NCI-H128 (cell line): ENCODE measurements at regions not wholly inside any gene's neighbourhood (a gene's known extent, or its start where the extent isn't known, plus 50 kb on each side); places are given as distances from the start of the nearest gene placed in this dataset.

Source experiments
- DNase-seq: peaks from one replicate; lab custom pipeline; 2025; ENCODE audit not compliant: unreplicated experiment; lab: John Stamatoyannopoulos, UW

DNA sequence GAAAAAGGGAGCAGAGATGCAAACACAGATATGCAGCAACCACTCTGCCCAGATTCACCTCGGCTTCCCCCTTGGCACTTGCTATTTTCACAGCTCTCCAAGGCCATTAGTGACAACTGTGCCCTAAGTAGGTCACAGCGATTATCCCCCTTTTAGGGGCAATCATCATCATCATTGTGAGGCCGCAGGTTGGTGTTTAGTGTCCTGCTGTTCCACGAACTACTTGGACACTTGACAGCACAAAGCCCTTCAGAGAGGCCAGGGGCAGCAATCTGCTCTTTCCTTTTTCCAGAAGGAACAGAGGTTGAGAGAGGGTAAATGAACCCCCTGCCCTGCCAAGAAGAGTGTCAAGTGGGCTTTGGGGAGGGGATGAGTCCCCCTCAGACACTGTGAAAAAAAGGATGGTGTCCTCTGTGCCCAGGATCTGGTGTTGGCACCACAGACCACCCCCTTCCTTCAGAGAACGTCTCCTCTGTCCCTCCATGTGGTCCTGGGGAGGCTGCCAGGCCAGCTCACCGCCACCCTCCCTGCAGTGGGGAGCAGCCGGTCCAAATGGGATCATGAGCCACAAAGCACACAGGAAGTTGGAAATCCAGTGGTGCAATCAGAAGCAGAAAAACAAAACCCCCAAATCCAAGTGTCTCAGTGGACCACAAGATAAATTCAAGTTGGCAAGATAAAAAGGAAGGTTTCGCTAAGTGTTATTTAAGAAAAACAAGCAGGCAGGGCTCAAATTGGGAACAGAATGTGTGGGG is 78.4 kb upstream of the MED9 start:
- no peak for DNase-seq

DNA sequence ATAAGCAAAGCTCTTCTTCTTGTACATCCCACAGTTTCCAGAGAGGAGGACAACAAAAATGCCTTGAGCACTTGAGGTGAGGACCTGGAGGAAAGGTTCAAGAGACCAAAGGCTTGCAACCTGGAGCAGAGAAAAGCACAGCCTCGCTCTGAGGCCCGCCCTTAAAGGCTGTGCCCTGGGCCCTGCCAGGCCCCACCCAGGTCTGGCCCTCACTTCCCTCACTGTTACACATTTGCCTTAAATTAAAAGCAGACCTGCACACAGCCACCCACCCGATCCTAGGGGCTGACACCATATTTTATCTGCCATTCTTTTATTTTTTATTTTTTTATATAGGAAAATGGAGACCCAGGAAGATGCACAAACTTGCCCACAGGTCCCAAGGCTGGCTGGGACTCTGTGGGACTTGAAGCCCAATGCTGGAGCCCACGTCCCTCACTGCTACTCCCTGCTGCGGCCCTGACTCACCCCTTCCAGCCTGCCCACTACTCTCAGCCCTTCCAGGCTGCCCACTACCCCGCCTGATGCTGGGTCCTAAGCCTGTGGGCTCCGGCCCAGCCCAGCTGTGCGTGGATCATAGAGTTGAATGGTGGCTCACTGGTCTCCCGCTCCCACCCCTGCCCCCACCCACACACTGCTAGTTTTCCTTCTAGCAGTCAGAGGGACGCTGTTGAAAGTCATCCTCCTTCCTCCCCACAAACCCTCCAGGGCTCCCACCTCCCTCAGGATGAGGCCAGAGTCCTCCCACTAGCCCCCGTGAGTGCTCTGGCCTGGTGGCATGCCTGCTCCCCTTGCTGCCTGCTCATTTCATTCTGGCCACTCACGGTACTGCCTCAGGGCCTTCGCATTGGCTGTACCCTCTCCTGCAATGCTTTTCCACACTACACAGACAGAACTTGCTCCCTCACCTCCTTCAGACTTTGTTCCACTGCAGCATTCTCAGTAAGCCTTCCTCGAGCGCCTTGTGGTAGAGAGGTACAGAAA is 77.6 kb upstream of the MED9 start:
- DNase-seq, result no peak

DNA sequence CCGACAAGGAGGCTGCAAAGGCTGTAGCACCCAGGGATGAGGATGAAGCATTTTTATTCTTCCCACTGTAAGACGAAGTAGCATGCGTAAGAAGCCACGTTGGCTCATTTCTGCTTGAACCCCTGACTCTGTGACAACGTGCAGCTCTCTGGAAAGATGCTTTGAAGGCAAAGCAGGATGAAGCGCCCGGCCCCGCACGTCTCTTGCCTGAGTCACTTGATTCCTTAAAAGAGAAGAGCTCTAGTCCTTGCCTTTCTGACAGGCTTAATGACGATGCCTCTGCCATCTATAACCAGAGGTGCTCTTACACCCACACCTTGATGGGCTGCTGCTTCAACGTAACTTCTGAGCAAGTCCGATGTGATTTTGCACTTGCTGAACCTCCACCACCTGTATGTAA is 76.7 kb upstream of the MED9 start:
- DNase-seq, result no peak

DNA sequence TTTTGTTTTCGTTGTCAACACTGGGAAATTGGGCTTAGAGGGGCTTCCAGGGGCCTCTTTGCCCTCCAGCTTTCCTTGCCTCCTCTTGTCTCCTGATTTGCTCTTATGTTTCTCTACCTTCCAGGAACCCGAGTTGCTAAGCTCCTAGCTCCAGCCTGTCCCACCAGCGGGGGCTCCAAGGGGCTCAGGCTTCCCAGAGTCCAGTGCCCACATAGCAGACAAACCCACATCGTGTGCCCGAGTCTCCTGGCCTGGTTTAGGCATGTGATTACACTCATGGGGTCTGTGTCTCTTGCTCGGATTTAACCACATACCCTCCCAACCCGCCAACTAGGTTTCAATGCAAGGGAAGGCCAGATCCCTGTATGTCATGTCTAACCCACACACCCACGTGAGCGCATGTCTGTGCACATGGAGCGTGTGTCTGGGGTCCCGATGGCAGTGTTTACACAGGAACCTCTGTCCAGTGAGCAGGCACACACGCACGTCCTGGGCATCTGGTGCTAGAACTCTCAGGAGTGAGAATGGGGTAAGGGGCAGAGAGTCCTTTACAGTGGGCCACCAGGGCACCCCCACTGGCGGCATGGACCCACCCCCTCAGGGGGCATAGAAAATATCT is 76.1 kb upstream of the MED9 start:
- DNase-seq, result no peak

DNA sequence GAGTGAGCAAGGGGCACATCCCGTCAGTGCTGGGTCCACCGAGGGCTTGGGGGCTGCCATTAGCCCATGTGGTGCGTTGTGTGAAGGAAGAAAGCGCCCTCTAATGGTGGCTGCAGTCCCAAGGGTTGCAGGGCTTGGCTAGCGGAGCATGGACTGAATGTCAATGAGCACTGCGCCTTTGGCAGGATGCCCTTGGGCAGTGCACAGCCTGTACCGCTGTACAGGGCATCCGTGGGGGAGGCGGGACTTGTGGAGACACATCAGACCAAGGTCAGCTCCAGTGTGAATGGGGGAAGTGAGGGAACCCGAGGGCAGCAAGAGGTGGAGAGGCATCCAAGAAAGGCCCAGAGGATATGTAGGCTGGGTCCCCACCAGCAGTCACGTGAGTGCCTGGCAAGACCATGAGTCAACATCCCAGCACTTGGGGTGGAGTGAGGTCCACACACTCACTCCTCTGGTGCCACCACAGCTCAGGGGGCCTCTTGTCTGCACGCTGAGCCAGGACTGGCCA is 75.5 kb upstream of the MED9 start:
- DNase-seq, result no peak

DNA sequence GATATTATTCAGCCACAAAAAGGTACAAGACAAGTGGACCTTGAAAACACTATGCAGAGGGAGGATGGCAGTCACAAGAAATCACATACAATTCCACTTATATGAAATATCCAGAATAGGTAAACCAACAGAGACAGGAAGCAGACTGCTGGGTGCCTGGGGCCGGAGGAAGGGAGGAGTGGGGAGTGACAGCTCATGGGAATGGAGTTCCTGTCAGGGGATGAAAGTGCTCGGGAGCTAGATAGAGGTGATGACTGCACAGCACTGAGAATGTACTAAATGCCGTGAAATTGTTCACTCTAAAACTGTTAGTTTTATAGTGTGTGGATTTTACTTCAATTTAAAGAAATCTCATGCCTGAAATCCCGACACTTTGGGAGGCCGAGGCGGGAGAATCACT is 74.2 kb upstream of the MED9 start:
- DNase-seq, result no peak

DNA sequence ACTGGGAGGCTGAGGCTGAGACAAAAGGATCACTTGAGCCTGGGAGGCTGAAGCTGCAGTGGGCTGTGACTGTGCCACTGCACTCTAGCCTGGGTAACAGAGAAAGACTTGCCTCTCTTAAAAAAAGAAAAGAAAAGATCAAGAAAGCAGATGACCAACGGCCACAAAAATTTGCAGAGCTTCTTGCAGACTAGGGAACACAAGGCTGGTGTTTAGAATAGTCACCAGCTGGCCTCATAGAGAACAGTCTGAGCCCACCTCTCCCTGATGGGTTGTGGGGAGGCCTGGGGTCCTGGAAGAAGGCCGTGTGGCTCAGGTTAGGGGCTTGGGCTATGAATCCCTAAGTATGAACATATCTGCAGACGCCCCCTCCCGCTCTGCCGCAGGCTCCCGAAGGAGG is 73.7 kb upstream of the MED9 start:
- no peak for DNase-seq

DNA sequence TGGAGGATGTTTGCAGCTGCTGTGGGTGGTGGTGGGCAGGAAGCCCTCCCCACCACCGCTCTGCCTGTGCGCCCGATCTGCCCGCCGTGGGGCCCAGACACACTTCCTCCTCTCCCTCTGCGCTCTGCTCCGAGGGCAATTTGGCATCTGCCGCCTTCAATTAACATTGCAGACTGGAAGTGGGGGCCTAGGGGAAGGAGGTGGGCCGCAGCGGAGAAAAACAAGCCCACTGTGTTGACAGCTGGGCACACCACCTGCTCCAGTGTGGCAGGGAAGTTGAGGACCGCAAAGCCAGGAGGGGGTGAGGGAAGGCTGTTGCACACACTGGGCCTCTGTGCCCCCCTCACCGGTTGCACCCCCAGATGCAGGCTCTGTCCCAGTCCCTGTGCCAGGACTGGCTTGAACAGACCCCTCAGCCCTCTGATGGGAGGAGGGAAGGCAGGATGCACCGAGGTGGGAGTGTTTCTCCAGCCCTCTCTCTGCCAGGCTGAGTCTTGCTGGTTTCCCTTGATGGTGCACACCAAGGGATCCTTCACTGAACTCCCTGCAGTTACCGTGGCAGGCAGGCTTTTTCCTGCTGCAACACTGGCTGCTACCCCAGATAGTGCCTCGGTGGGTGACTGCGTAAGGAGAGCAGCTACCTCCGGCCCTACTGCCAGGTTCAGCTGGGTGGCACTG is 72.8 kb upstream of the MED9 start:
- DNase-seq, result peak; percentile 28

DNA sequence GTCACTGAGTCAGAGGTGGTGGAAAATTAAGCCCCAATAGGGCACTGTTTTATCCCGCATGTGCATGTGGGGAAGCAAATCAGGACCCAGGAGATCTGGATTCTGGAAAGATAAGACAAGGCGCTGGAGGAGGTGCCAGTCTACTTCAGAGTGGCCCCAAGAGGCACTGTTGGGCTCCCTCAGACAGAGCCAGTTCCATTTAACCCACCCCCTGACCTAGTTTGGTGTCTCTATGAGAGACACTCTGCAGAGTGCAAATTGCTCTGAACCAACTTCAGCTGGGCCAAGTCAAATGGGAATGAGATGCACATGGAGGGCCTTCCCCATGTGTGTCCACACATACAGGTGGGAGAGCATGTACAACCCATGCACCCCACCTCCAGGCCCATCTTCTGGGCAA is 71.1 kb upstream of the MED9 start:
- no peak for DNase-seq

DNA sequence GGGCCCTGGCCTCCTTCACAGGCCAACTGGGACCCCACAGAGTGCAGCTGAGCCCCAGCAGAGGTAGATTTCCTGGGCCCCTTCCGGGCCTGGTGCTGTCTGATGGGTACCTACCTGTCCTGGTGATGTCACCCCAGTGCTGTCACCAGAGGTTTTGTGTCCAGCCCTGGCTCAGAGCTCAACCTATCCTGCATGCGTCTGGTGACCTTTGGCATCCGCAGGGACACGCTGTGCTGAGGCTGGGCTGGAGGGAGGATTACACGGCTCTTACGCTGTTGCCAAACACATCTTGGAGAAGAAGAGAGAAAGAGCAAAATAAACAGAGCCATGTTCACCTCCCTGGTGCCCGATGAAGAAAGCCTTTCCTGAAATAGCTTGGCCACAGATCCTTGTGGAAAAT is 70.6 kb upstream of the MED9 start:
- DNase-seq, result no peak

DNA sequence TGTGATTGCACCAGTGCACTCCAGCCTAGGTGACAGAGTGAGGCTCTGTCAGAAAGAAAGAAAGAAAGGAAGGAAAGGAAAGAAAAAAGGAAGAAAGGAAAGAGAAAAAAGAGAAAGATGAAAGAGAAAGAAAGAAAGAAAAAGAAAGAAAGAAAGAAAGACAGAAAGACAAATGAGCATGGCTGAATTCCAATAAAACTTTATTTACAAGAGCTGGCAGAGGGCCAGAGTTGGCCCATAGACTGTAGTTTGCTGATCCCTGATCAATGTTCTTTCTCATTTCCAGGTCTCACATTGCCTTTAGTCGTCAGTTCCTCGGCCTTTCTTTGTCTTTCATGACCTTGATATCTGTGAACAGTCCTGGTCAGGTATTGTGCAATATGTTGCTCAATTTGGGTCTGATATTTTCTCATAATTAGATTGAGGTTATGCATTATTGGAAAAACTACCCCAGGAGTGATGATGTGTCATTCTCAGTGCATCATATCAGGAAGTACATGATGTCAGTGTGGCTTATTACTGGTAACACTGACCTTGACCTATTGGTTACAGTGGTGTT is 68.5 kb upstream of the MED9 start:
- DNase-seq, result no peak

DNA sequence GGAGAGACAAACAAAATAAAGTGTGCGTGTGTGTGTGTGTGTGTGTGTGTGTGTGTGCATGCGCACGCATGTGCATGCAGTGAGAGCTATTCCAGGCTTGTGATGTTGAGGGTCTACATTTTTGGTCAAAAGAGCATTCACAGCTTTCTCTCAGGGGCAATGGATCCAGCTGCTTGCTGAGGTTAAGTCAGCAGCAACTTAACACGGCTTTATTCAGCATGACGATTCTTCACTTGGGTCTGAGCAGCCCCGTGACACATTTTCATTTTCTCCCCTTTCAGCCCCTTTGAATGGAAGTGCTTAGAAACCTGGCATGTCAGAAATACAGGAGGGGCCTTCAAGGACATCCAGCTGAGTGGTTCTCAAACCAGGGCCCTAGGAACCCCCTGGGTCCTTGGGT is 66.4 kb upstream of the MED9 start:
- DNase-seq, result no peak

DNA sequence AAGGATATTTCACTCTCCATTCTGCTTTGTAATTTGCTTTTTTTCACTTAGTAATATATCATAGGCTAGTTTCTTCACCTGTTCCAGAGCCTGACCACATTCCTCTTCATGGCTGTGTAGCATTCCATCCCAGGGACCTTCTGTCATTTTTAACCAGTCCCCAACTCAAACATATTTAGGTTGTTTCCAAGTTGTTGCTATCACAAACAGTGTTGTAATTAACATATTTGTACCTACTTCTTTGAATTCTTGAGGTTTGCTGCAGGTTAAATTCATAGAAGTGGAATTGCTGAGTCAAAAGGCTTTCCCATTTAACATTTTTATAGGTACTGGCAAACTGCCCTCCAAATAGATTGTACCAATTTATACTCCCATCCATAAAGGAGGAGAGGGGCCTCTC is 65.1 kb upstream of the MED9 start:
- no peak for DNase-seq

DNA sequence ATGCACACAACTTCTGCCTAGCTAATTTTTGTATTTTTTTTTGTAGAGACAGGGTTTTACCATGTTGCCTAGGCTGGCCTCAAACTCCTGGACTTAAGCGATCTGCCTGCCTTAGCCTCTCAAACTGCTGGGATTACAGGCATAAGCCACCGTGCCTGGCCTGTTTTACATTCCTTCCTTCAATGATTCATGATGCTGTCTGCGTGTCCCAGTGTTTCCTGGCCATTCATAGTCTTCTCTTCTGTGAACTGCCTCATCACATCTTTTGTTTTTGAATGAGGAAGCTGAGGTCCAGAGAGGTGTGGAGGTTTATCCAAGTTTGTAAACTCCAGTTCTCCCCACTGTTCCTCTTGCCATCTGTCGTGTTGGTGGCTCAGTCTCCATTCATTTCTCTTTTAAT is 64.5 kb upstream of the MED9 start:
- DNase-seq, result no peak

DNA sequence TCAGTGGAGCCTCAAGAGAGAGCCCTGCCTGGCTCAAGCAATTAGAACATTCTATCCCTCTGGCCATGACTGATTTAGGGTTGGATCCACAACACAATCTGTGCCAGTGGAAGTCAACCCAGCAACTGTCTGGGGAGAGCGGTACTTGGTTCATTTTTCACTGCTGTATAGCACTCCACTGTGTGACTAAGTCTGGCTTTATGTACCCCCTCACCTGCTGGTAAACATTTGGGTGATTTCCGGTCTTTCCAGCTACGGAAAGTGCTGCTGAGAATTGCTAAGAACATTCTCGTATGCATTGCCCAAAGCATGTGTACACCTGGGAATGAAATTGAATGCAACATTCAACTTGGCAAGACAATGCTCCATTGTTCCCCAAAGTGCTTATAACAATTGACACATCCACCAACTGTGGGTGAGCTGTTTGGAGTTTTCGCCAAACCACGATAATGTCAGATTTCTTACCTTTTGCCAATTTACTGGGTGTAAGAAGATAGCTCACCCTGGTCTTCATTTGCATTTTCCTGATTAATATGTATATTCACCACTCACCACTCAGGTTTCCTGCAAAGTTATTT is 63.5 kb upstream of the MED9 start:
- DNase-seq, result no peak

DNA sequence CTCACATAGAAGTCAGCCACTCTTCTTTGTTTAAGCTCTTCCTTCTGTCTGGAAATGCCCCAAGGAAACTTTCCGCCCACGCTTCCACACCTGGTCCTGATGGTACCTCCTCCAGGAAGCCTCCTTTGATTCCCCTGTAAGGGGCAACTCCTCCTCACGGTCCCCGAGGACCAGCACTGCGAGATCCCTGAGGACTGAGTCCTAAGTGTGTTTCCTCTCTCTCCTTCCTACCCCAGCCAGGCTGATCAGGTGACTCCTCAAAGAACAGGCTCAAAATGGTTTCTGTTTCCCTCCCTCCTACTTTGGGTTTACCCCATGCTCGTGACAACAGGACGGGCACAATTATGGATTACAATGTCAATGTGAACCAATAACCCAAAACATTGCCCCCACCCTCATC is 63.0 kb upstream of the MED9 start:
- DNase-seq, result no peak

DNA sequence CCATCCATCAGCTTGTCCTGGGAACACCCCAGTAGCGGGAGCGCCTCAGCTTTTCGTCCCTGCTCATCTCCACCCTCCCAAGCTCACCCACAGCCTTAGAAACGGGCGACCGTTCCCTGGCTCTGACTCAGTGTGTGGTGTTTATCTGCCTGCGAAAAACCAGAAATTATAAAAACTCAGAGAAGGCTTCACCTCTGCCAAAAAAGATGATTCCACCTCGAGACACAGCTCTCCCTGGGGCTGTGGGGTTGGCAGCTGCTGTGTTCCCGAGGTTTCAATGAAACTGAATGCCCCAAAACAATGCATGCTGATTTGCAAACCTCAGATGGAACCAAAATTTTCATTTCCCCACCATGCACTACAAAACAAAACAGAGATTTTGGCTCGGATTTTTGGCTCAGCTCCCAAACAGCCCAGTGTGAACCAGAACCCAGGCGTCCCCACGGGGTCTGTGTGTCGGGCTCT is 62.4 kb upstream of the MED9 start:
- DNase-seq, result no peak

DNA sequence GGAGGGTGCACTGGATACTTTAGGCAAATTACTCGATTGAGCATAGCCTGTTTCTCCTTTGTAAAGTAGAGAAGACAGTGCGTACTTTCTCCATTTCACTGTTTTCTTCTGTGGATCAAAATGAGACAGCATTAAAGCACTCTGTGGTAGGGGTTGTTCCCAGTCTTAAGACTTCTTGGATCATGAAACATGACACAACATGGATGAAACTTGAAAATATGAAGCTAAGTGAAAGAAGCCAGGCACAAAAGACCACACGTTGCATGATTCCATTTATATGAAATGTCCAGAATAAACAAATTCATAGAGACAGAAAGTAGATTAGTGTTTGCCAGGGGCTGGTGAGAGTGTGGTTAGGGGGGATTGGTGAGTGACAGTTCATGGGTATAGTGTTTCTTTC is 61.8 kb upstream of the MED9 start:
- DNase-seq, result no peak

DNA sequence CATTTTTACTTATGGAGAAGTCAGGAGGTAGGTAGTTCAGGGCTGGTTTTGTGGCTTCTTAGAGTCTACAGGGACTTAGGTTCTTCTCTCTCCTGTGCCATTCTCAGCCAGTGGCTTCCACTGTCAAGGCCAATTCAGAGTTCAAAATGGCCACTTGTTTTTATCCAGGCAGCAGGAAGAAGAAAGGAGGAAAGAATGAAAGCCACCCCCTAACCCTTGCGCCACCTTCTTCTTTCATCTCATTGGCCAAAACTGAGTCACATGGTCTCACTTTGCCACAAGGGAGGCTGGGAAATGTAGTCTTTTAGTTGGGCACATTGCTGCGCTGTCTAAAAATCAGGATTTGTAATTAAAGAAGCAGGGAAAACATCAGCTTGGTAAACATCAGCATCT is 60.8 kb upstream of the MED9 start:
- DNase-seq, result no peak
